ENCODE measurements at regions not wholly inside any gene's neighbourhood (a gene's known extent, or its start where the extent isn't known, plus 50 kb on each side); places are given as distances from the start of the nearest gene placed in this dataset.

DNA sequence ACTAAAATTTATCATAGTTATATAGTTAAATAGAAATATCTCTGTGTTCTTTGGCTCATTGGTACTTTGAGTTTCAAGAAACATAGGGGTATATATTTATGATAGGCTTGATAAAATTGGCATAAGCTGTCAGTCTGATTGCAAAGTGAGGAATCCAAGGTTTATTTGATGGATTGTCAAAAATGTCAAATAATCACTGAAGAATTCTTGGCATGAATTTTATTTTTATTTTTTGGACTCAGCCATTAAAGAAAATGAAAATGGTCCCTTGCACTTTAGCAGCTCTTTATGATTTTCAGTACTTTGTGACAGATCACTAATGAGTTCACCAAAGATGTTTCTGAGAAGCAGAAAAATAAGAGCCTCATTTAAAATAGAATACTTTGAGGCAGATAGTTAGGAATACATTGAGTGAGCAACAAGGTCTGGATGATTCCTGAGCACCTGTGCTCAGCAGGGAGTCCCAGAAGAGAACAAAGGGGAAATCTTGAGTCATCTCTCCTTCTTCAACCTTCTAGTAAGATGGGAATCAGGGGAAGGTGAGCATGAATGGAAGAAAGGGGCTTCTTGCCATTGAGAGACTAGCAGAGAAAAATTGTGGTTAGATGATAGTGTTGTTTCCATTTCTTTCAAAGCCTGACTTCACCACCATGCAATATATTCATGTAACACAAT lies 85.3 kb upstream of the VEPH1 start:
- TF ChIP-seq, protein P1, sequence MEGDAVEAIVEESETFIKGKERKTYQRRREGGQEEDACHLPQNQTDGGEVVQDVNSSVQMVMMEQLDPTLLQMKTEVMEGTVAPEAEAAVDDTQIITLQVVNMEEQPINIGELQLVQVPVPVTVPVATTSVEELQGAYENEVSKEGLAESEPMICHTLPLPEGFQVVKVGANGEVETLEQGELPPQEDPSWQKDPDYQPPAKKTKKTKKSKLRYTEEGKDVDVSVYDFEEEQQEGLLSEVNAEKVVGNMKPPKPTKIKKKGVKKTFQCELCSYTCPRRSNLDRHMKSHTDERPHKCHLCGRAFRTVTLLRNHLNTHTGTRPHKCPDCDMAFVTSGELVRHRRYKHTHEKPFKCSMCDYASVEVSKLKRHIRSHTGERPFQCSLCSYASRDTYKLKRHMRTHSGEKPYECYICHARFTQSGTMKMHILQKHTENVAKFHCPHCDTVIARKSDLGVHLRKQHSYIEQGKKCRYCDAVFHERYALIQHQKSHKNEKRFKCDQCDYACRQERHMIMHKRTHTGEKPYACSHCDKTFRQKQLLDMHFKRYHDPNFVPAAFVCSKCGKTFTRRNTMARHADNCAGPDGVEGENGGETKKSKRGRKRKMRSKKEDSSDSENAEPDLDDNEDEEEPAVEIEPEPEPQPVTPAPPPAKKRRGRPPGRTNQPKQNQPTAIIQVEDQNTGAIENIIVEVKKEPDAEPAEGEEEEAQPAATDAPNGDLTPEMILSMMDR (IDR thresholded peaks at IDR 0.05): no peak
- TF ChIP-seq POLR2A (IDR thresholded peaks at IDR 0.05): no peak

All from testis (tissue), 2 donors.